Omental fat pad (tissue), 3 donors: ENCODE measurements at regions not wholly inside any gene's neighbourhood (a gene's known extent, or its start where the extent isn't known, plus 50 kb on each side); places are given as distances from the start of the nearest gene placed in this dataset.

Experiments
- ATAC-seq: fragments of 150-250 bp; one replicate; pipeline ENCODE4 v1.9.1; 2016; ENCODE audit warnings: mild to moderate bottlenecking, moderate library complexity; ENCODE audit not compliant: low FRiP score
- DNase-seq: peaks from one replicate; pipeline ENCODE4 v3.0.0-alpha.2; 2019; ENCODE audit warnings: low spot score
- TF ChIP-seq, protein P1 (sequence below), 3 donors: fragments of 450-650 bp; IDR thresholded peaks; one replicate each; pipeline ENCODE4 v1.5.1; 2016 to 2017; ENCODE audit warnings: antibody characterized with exemption in 3 of 3, mild to moderate bottlenecking in 3 of 3, moderate library complexity in 2 of 3

DNA sequence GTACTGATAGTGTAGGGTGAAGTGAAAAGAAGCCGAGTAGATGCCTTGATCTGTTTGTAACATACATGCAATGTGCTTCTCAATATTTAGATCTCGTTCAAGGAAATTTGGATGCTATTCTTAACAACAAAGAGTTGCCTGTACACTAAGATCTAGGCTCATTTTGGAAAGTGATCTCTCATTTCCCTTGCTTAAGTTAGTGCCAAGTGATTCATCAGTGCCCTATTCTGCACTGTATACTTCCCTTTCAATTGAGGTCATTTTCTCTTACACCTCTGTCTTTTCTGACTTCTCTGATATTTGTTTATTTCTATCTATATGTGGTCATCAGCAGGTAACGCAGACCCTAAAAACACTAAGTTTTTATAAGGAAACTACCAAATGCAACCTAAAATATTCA lies 528.6 kb upstream of the PTPRD start:
- ATAC-seq (no peak), DNase-seq (no peak)
- TF ChIP-seq, protein P1, sequence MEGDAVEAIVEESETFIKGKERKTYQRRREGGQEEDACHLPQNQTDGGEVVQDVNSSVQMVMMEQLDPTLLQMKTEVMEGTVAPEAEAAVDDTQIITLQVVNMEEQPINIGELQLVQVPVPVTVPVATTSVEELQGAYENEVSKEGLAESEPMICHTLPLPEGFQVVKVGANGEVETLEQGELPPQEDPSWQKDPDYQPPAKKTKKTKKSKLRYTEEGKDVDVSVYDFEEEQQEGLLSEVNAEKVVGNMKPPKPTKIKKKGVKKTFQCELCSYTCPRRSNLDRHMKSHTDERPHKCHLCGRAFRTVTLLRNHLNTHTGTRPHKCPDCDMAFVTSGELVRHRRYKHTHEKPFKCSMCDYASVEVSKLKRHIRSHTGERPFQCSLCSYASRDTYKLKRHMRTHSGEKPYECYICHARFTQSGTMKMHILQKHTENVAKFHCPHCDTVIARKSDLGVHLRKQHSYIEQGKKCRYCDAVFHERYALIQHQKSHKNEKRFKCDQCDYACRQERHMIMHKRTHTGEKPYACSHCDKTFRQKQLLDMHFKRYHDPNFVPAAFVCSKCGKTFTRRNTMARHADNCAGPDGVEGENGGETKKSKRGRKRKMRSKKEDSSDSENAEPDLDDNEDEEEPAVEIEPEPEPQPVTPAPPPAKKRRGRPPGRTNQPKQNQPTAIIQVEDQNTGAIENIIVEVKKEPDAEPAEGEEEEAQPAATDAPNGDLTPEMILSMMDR (IDR thresholded peaks at IDR 0.05): no peak

DNA sequence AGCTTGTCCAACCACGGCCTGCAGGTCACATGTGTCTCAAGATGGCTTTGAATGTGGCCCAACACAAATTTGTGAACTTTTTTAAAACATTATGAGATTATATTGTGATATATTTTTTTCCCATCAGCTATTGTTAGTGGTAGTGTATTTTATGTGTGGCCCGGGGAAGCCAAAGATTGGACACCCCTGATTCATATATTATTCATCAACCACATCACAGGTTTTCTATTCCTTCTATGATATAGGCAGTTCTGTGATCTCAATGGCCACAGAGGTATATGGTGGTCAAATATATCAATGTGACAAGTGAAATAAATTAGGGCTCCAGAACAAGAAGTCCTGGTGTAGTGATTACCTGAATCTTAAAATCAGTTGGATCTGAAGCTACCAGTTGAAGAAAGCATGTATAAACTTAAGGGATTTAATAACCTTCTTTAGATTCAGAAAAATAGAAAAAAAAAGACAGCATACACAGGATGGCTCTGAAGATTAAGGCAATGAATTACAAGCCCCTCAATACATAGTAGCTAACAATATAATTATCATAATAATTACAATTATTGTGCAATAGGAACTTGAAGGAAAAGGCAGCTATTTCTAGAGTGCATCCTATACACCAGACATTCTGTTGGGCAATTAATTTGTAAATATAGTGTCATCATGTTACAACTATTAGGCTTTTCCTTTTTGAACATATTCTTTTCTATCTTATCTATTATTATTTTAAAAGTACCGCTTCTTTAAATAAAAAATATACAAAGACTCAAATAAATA lies 530.4 kb upstream of the PTPRD start:
- ATAC-seq (no peak), DNase-seq (no peak)
- TF ChIP-seq, protein P1 (IDR thresholded peaks at IDR 0.05): no peak

DNA sequence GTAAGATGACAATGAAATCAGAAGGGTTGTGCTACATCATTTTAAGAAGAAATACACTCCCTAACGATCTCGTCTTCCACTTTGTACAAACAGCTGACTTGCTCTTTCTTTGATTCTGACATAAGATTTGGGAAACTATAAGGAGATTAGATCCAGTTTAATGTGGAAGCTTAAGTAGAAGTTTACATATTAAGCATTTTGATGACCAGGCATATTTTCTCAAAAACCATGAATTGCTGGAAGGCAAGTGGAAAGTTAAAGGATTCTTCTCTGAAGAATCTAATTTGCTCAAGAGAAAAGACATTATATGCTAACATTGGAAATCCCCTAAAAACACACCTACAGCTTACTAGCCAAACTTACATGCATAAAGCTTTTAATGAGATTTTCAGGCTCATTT lies 531.9 kb upstream of the PTPRD start:
- TF ChIP-seq, protein P1 (IDR thresholded peaks at IDR 0.05): no peak
- no peak for ATAC-seq

DNA sequence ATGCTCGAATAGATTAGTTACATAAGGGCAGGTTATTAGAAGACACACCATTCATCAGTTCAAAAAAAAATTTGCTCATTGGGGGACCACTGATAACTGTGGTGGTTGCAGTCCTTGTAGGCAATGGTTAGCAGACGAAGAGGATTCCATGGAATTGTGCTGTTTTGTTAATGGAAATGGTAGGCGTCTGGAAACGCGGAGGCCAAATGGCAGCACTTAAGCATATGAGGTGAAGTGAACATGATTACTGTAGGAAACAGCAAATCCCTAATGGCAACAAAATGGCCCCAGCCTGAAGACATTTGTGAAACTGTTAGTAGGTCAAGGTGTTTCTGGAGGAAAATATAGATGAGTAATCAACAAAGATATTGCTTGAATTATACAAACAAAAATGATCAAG lies 535.4 kb upstream of the PTPRD start:
- no peak for DNase-seq
- no peak for ATAC-seq
- TF ChIP-seq, protein P1 (IDR thresholded peaks at IDR 0.05): no peak

More for the DNA sequence above, 531.9 kb upstream of the PTPRD start:
- no peak for DNase-seq

DNA sequence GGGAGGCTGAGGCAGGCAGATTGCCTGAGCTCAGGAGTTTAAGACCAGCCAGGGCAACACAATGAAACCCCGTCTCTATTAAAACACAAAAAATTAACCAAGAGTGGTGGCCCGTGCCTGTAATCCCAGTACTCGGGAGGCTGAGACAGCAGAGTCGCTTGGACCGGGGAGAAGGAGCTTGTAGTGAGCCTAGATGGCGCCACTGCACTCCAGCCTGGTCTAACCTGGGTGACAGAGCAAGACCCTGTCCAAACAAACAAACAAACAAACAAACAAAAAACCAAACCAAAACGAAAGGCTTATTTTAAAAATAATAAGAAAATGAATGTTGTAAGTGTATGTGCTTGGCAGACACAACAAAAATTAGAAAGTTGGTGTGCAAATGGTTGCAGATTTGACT lies 536.3 kb upstream of the PTPRD start:
- TF ChIP-seq, protein P1 (IDR thresholded peaks at IDR 0.05): no peak
- no peak for ATAC-seq
- DNase-seq: no peak

DNA sequence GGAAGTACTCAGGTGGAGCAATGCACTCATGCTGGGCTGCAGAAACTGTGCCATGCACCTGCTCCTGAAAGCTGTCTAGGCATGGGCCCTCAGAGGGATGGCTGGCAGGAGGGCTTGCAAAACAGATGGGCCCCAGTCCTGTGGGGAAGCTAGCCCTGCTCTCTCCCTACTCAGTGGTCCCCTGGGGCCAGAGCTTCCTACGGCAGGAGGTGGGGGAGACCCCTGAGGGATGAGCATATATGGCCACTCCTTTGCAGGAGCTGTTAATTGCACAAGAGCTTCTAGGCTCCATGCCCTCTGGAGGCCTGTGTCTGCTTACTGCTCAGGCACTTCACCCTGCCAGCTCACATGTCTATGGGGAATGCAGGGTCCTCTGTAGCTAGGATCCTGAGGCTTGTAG lies 545.3 kb upstream of the PTPRD start:
- TF ChIP-seq, protein P1 (IDR thresholded peaks at IDR 0.05): no peak
- DNase-seq (no peak), ATAC-seq (no peak)

DNA sequence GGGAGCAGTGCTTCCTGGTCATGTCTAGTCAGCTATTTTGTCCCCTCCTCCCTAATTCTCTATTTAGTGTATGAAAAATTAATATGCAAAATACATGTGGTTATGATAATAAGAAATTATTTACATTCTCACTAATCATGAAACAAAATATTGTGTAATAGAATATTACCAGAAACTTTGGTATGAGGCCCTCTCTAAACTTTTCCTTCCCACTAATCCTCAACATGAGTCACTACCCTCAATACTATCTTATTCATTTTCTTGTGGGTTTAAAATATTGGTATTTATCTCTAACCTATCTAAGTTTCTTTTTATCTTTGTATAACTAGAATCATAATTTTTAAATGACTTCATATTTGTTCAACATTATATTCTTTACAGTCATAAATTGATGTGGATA lies 545.9 kb upstream of the PTPRD start:
- ATAC-seq (no peak), DNase-seq (no peak)
- TF ChIP-seq, protein P1 (IDR thresholded peaks at IDR 0.05): no peak
